ENCODE measurements at regions not wholly inside any gene's neighbourhood (a gene's known extent, or its start where the extent isn't known, plus 50 kb on each side); places are given as distances from the start of the nearest gene placed in this dataset.
"Not testable (repeated sequence)": the region's sequence is repeated elsewhere in the genome, so short reads cannot be mapped to it uniquely, and the experiment has no call there.

- FAIRE-seq, result no peak
Measured at GRCh38 chr20:12512755-12513154, 496.0 kb upstream of the SPTLC3 start.

- FAIRE-seq, result no peak
Measured at GRCh38 chr20:12528104-12528503, 480.7 kb upstream of the SPTLC3 start.

GRCh38 chr20:12528591-12529041, 480.2 kb upstream of the SPTLC3 start:
- no peak for FAIRE-seq

- FAIRE-seq, result no peak
Measured at GRCh38 chr20:12531626-12532025, 477.1 kb upstream of the SPTLC3 start.

DNA sequence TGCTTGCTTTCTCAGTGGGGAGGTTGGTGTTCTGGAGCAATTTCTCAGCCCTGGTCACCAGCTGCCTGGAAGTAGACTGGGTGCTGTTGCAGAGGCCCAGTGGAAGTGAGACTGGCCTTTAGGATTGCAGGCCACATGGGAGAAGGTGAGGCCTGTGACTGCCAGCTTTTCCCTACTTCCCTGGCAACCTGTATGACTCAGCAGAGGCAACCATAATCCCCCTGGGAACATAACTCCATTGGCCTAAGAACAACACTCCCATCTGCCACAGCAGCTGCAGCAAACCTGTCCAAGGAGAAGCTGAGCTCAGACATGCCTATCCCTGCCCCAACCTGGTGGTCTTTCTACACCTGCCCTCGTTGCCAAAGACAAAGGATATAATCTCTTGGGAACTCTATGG, 473.5 kb upstream of the SPTLC3 start:
- FAIRE-seq, result no peak

GRCh38 chr20:12535770-12536169, 473.0 kb upstream of the SPTLC3 start:
- no peak for FAIRE-seq

- no peak for FAIRE-seq
Measured at GRCh38 chr20:12554426-12554825, 454.3 kb upstream of the SPTLC3 start.

DNA sequence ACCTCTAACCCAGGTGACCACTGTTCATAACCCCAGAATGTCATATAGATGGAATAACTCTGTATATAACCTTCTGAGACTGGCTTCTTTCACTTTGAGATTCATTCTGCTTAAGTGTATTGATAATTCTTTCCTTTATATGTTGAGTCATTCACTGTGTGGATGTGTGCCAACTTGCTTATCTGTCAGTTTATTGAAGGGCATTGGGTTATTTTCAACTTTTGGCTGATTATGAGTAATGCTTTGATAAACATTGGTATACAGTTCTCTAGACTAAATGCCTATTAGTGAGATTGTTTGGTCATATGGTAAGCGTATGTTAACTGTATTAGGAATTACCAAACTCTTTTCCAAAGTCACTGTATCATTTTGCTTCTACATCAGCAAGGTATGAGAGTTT, 453.4 kb upstream of the SPTLC3 start:
- FAIRE-seq, result no peak

GRCh38 chr20:12555849-12556248, 452.9 kb upstream of the SPTLC3 start:
- not testable (repeated sequence) for FAIRE-seq

DNA sequence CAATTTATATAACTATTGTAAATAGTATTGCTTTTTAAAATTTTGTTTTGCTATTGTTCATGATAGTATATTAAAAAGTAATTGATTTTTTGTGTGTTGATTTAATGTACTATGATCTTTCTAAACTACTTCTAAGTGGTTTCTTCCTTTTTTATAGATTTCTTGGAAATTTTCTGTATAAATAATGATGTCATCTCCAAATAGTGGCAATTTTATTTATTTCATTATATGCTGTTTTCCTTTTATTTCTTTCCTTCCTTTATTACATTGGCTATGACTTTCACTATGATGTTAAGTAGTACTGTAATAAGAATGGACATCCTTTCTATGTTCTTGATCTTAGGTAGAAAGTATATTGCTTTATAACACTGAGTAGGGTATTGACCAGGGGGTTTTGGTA, 451.5 kb upstream of the SPTLC3 start:
- peak; percentile 55 for FAIRE-seq

- no peak for FAIRE-seq
Measured at GRCh38 chr20:12564979-12565378, 443.8 kb upstream of the SPTLC3 start.

DNA sequence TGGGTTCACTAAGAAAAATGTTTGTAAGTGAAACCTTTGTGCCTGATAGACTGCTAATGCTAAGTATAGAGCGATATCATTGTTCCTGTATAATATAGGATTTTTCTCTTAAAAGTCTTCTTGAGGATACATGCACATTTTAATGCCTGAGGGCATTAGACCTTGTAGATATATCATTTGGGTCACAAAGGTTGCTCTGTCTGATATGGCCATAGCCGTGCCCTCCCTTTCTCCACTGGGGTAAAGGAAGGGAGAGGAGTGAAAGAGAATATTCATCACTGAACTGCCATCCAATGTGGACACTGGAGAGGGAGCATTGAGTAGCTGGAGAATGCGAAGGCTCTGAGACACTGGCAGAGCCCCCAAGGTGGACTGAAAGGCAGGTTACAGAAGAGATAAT, 442.2 kb upstream of the SPTLC3 start:
- FAIRE-seq, result no peak

DNA sequence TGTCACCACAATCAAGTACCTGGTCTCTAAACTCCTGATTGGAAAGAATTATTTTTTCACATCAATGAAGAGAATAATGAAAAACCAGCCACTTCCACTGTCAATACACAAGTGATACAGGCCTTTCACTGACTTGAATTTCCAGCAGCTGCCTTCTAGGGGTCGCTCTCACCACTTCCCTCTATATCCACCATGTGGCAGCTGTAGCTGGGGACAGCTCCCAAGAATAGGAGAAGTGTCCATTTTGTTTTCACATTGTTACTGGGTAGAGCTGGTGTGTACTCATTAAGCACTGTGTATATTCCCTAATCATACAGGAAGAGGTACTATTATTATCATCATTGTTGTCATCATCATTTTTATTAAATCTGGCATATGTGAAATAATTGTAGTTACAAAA, 438.4 kb upstream of the SPTLC3 start:
- no peak for FAIRE-seq

- FAIRE-seq, result no peak
Measured at GRCh38 chr20:12573442-12573841, 435.3 kb upstream of the SPTLC3 start.

DNA sequence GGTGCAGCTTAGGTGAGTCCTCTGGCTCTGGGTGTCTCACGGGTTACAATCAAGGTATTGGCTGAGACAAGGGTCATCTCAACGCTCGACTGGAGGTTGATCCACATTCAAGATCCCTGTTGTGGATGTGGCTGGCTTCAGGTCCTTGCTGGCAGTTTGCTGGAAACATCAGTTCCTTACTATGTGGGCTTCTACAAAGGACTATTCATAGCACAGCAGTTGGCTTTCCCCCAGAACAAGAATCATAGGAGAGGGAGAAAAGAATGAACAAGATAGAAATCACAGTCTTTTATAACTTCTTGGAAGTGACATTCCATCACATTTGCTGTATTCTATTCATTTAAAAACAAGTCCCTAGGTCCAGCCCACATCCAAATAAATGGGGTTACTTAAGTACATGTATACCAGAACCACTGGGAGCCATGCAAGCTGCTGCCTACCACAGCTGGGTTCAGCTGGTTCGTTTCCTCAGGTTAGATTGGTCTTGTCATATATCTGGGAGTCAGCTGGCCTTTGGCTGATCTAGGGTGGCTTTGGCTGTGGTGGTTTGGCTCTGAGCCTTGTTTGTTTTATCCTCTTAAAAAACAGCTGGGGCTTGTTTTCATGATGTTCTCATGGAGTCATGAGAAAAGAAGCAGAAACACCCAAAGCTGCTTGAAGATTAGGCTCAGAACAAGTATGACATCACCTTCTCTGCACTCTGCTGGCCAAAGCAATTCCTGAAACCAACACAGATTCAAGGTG, 433.2 kb upstream of the SPTLC3 start:
- peak; percentile 57 for FAIRE-seq

GRCh38 chr20:12577213-12577612, 431.6 kb upstream of the SPTLC3 start:
- FAIRE-seq, result no peak

- FAIRE-seq, result peak; percentile 88
Measured at GRCh38 chr20:12581644-12582289, 427.0 kb upstream of the SPTLC3 start.

DNA sequence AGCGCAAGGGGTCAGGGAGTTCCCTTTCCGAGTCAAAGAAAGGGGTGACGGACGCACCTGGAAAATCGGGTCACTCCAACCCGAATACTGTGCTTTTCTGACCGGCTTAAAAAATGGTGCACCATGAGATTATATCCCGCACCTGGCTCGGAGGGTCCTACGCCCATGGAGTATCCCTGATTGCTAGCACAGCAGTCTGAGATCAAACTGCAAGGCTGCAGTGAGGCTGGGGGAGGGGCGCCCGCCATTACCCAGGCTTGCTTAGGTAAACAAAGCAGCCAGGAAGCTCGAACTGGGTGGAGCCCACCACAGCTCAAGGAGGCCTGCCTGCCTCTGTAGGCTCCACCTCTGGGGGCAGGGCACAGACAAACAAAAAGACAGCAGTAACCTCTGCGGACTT, 426.1 kb upstream of the SPTLC3 start:
- FAIRE-seq, result not testable (repeated sequence)

DNA sequence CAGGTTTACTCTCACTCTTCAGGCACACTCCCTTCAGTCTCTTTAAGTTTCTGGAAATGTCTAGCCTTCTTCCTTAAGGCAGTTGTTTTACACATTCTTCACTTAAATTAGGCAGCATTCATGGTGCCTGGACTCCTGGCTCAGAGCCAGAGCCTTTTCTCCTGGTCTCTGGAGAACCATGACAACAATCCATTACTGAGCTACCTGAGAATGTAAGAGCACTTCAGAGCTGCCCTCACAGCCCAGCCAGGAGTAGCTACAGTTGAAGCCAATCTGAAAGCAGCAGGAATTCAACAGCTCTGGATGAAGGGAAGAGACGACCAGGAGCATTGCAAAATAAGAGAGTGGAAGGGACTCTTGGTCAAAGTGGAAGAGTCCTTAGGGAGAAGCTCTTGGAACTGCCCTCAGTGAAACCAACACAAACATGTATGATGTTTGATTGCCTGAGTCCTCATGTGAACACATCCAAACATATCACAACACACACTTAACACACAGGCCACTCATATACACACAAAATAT, 416.8 kb upstream of the SPTLC3 start:
- no peak for FAIRE-seq

- FAIRE-seq, result no peak
Measured at GRCh38 chr20:12592756-12593155, 416.0 kb upstream of the SPTLC3 start.

DNA sequence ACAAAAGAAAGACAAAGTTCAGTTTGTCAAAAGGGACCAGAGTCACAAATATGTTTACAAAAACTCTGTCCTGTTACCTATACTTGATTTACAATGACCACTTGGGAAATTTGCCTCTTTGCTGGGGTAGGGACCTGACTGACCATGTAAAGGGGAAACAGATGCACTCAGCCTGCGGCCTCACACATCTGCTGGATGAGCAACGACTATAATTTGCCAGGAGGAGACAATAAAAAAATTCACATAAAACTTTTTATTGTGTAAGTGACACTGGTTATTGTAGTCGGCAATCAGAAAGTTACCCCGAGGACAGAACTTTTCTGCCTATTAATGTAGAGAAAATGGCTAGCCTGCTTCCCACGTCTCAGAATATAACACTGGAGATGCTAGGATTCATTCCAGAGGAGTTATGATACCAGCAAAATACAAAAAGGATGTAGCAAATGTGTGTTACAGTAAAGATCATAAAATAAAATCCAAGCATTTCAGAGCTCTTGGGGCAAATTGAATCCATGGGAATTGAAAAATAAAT, 415.4 kb upstream of the SPTLC3 start:
- peak; percentile 98 for FAIRE-seq

GRCh38 chr20:12594410-12595088, 414.2 kb upstream of the SPTLC3 start:
- peak; percentile 50 for FAIRE-seq

- no peak for FAIRE-seq
Measured at GRCh38 chr20:12595841-12596240, 412.9 kb upstream of the SPTLC3 start.

Measured in endometrium (tissue), 2 donors.